NCI-H146 treated with DMSO at 0.1 percent for 48 hours (cell line): ENCODE measurements at regions not wholly inside any gene's neighbourhood (a gene's known extent, or its start where the extent isn't known, plus 50 kb on each side); places are given as distances from the start of the nearest gene placed in this dataset.

Source experiments
- DNase-seq: peaks from one replicate; lab custom pipeline; 2025; ENCODE audit not compliant: unreplicated experiment; lab: John Stamatoyannopoulos, UW

DNA sequence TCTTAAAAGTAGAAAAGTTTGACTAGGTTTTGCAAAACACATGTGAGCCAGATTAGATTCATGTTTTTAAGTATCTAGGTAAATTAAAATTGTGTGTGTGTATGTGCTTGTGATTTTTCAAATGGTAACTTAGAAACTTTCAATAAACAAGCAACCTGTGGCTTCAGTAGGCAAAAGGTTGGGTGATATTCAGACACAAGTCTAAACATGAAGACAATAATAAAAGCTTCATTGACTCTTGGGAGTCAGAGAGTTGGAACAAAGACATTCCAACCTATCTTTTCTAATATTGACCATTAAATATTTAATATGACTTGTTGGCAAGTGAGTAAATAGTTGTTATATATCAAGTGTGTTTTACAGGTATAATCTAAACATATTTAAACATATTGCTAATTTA is 1049.6 kb upstream of the ADGRL4 start:
- no peak for DNase-seq

DNA sequence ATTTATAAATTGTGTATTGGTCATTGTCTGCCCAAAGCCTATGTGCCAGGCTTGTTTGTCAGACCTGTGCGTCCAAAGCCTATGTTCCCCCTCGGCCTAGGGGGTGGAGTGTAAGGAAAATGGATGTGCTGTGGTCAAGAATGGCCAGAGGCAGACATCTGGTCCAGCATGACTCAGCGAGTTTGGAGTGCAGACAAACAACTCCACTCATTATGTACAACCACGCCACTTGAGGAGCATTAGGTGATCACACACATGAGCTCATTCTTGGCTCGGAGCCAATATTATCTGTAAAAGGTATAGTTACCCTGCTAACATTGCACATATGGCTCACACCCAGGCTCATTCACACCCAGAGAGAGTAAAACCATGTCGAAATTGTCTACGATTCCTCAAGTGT is 1047.6 kb upstream of the ADGRL4 start:
- peak; percentile 56 for DNase-seq

DNA sequence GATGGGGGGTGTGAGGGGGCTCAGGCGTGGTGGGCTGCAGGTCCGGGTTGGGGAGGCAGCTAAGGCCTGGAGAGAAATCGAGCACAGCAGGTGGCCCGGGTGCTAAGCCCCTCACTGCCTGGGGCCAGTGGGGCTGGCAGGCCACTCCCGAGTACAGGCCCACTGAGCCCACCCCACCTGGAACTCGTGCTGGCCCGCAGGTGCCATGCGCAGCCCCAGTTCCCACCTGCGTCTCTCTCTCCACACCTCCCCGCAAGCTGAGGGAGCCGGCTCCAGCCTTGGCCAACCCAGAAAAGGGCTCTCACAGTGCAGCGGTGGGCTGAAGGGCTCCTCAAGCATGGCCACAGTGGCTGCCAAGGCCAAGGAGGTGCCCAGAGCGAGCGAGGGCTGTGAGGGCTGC is 1047.1 kb upstream of the ADGRL4 start:
- no peak for DNase-seq

DNA sequence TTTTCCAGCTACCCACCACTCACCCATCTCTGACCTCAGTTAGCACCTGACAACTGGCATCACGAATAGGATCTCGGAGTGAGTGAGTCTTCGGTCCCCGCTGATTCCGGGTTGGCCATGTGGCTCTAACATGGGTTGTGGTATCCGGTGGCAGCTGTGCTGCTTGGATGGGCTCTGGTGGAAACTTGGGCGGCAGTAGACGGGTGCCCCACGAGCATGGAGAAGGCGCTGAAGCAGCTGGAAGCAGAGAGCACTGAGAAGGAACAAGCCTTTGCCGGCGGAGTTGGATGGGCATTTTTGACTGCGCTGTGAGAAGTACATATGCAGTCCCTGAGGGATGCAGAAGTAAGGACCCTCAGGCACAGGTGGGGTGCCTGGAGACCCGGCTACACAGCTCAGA is 1044.0 kb upstream of the ADGRL4 start:
- DNase-seq, result no peak

DNA sequence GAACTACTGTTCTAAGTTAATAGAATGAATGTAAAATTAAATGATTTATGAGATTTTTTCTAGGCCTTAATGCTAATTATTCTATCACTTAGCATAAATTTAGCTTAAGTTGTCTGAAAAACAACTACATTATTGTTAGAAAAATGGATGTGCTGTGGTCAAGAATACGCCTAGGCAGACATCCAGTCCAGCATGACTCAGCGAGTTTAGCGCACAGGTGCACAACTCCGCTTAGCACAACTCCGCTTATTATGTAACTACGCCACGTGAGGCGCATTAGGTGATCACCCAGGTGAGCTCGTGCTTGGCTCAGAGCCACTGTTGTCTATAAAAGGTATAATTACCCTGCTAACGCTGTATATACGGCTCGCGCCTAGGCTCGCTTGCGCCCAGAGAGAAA is 1043.6 kb upstream of the ADGRL4 start:
- DNase-seq, result no peak

DNA sequence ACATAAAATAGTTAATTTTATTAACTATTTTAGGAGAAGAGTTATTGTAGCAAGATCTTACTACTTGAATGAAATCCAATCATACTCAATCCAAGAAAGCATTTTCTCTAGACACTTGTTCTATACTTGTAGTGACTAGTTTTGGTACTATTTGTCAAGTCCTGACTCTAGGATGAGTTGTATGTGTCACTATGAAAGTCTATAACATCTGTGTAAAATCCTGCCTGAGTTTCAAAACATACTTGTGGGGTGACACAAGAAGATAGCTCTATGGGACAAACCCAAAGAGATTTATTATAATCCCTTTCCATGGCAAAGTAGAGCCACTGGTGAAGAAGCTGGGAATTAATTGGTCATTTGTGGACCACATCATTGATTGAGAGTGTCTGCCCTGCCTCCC is 1042.2 kb upstream of the ADGRL4 start:
- DNase-seq, result no peak

DNA sequence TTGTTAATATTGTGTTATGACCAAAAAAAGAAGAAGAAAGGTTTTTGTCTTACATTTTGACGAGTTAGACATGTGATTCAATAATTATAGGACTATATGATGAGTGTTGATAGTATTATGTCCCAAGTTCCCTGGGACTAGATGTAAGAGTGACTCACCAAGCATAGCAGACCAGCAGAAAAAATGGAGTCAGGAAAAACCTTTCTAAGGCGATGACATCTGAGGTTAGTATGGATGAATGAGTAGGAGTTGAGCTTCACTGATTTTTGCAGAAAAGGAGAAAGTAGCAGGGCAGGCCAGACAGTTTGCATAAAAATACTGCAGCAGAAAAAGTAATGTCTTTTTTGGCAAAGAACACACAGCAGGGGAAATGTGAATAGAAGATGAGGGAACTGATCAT is 1041.3 kb upstream of the ADGRL4 start:
- no peak for DNase-seq

DNA sequence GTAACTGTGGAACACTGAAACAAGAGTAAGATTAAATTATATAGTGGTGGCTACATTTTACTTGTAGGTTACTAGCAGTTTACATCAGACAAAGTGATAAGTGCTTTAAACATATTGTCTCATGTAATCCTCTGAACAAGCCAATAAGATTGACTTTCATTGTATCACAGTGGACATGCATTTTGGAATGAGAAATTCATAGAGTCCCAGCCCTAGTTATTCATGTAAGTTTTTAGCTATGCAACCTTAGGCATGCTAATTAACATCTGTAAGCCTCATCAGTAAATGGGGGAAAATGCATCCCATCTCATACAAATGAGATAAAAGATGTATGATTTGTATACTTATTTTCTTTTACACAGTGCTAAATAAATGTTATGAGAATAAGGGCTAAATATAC is 1038.1 kb upstream of the ADGRL4 start:
- no peak for DNase-seq

DNA sequence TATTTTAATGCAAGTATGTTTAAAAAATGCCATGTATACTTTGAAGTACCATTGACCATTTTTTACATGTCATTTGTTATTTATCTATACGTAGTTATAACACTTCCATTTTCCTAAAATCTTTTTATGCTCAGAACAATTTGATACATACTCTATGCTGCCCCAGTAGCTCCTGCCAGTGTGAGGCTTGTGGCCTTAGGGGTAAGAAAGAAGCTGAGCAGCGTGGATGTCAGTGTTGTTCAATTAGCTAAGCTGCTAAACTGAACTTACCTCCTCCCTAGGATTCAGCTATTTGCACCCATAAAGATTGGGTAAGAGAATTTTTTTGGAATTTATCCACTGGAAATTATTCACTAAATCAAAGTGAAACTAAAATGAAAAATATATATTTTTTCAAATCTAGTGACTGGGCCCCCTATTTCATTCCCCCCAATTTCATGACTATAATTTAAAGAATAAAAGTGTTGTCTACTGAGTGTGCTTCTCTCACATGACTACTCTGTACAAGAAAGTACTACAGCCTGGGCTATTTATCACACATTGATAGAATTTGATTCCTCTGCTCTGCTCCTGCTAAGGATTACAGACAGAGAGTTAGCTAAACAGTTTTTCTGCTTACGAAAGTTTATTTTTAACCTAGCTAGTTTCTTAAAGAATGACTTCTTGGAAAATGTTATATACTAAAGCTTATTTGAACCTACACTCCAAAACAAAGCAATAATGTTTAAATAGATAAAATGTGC is 1030.3 kb upstream of the ADGRL4 start:
- no peak for DNase-seq

DNA sequence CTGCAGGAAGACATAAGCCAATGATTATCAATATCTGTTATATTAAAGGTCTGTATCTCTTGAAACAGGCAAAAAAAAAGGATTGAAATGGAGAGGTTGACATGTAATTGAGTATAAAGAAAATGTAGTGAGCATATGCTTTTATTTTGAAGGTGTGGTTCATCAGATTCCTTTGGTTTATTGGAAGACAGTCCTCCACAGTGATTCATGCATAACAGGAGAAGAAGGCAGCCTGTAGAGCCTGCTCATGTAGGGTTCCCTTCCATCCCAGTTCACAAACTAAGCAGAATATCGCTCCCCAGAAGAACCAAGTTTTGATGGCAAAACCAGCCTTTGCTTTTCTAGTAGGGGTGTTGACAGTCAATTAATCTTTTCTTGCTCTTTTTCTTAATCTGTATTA is 1016.8 kb upstream of the ADGRL4 start:
- no peak for DNase-seq

DNA sequence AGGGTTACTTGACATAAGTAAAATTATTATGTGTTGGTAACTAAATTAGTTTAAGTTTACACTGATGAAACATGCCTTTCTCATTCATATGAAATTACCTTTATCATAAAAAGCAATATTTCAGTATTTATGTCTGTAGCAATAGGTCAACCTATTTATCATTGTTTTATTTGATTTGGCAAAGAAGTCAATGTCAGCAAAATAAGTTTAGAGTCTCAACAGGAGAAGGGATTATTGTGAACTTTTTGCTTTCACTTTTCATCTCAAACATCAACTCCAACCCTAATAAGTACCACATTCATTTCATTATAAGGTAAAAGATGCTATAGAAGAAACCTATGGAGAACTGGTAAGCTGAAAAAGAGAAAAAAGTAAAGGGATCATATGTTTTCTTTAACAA is 1015.4 kb upstream of the ADGRL4 start:
- DNase-seq, result no peak

DNA sequence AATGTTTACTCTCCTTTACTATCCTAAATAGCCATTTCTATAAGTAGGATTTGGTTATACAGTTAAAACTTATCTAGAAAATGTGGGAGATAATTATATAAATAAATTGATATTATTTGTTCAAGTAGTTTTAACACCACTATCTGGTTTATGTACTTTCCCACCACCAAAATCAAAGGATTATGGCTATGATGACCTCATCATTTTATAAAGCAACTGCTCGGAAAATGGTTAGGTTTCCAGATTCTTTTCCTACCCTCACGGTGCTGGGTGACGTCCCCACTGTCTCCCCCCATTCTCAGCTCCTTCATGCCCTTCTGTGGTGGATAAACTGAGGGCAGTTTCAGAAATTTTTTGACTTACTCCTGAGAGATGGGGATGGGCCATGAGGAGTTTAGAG is 1011.8 kb upstream of the ADGRL4 start:
- DNase-seq, result no peak

DNA sequence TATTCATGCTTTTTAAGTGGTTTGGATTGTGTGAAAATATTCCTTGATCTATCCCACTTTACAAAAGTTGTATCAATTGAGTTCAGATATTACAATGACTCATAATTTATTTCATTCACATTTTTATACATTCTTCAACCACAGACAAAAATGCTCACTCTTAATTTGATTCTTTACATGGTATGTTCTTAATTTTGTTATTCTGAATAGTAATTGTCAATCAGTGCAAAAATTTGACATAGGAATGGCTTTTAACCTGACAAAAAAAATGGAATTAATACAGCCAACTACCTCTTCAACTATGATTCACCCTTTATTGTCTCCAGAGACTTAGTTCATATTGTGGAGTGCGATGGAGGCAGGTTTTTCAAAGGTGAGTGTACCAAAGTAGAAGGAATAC is 1002.4 kb upstream of the ADGRL4 start:
- DNase-seq, result no peak

DNA sequence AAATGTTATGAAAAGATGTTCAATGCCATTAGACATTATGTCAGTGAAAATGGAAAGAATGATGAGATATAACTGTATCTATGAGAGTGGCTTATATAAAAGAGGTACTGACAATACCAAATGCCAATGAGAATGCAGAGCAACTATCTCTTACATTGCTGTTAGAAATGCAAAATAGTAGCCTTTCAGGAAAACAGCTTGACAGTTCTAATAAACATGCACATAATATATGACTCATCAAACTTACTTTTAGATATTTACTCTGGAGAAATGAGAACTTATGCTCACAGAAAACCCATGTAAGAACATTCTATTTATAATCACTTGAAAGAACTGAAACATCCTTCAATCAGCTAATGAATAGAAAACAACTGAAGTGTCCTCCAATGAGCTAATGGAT is 996.7 kb upstream of the ADGRL4 start:
- DNase-seq, result no peak

DNA sequence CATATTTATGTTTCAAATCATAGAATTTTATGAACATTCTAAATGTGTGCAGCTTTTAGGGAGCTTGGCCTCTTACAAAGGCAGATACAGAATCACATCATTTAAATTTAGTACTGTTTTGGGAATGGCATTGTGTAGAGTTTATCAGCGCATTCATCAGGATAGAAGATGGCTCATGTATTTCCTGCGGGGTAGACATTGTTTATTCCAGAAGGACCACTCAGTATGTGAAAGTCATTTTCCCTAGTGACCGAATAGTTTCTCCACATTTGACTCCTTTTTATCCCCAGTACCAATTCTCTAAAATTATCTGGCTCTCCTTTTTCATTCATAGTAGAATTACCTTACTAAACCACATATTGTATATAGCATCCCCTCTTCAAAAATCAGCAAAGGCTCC is 981.9 kb upstream of the ADGRL4 start:
- no peak for DNase-seq

DNA sequence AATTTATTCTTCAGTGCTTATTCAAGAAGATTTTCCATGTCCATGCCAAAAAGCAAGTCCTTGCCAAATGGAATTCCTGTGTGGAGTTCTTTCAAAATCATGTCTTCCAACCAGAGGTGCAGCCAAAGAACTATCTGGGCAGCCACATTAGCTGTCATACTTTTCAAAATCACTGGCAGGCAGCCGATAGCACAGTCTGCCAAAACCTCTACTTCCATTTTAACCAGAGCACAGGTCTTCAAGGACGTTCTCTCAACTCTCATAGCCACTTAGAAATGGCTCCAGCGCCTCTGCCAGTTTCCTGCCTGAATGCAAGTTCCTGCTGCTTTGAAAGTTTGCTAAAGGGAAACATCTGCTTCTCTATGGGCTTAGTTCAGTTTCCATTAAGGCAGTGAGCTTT is 975.7 kb upstream of the ADGRL4 start:
- no peak for DNase-seq

DNA sequence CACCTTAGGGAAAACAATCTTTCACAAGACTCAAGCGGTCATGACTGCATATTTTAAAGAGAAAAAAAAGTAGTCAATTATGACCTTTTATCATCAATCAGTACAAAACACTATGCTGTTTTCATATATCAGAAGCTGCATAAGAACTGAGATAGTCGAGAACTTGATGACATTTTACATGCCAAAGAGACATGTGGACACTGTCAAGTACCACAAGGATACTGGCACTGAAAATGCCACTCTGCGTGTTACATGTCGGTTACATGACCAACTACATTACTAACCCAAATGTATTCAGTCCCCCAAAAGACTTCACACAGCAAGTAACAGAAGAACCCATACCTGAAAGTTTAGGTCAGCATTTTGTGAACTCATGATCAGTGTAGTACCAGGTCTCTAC is 975.0 kb upstream of the ADGRL4 start:
- no peak for DNase-seq

DNA sequence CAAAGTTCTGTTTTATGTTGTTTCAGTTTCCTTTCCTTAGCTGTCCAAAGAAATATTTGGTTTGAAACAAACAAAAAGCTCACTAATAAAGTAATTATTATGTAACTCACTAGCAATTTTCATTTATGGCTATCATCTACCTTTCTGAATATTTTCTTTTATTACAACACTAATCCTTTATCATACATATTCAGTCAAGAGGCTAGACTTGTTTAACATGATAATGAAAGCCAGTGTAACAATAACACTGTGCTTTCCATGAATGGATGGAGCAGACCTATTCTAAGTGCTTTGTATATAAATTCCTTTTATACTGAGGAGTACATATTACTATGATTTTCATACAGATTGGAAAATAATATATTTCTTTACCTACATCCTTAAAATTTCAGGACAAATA is 972.8 kb upstream of the ADGRL4 start:
- DNase-seq, result no peak

DNA sequence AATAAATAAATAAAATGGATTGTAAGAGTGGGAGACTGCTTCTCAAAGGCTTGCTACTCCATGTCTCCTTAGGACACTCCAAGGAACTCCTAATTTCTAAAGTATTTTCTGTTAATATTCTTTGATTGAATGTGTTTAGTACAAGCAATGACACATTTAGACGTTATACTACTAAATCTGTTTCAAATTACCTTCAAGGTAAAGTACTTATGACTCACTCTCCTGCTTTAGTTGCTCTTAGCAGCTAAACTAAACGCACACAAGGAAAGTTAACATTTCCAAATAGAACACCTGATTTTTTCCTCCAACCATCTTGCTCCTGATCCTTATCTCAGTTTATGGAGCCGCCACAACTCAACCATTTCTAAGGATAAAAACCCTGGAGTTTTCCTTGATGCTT is 969.8 kb upstream of the ADGRL4 start:
- no peak for DNase-seq

DNA sequence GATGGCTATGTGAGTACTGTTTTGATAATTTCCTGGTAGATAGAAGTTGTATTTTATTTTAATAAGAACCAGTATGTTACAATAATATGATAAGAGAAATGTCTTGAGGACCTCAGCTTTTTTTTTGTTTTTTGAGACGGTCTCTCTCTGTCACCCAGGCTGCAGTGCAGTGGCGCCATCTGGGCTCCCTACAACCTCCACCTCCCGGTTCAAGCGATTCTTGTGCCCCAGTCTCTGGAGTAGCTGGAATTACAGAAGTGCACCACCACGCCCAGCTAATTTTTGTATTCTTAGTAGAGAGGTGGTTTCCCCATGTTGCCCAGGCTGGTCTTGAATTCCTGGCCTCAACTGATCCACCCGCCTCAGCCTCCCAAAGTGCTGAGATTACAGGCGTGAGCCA is 968.1 kb upstream of the ADGRL4 start:
- no peak for DNase-seq

DNA sequence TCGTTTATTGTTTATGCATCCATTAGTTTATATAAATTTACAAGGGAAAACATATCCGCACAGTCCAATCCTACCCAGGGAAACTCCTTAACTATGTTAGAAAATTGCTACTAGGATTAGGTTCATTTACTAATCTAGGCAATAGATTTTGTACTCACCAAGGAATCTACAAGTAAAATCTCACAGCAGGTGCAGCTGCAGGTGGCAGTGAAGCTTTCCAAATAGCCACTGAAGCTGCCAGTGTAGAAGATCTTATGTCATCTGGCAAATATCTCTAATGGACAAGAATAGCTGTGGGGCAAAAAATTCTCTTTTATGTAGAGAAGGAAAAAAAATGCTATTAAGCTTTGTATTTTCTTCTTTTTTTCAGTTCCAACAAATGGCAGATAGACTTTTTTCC is 963.4 kb upstream of the ADGRL4 start:
- DNase-seq, result no peak

DNA sequence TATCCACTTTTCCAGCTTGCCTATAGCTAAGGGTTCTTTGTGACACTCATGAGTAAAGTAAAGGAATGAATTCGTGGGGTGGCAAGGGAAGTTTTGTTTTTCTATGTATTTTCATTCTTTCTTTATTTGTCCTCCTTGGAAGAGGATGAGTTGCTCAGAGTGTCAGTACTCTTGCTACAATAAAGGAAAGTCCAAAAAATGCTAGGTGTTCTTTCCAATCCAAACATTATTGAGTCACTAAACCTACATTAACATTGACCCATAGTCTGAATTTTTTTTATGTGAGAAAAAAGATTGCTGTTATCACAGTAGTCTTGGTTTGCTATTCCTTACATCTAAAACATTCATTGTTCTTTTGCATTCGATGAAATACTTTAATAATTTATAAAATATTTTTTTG is 959.9 kb upstream of the ADGRL4 start:
- no peak for DNase-seq

DNA sequence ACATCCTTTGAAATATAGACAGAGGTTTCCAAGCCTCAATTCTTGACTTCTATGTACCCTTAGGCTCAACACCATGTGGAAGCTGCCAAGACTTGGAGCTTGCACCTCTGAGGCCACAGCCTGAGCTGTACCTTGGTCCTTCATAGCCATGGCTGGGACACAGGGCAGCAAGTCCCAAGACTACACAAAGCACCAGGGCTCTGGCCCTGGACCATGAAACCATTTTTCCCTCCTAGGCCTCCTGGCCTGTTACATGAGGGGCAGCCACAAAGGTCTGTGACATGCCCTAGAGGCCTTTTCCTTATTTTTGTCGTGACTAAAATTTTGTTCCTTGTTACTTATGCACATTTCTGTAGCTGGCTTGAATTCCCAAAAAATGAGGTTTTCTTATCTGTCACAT is 953.1 kb upstream of the ADGRL4 start:
- no peak for DNase-seq

DNA sequence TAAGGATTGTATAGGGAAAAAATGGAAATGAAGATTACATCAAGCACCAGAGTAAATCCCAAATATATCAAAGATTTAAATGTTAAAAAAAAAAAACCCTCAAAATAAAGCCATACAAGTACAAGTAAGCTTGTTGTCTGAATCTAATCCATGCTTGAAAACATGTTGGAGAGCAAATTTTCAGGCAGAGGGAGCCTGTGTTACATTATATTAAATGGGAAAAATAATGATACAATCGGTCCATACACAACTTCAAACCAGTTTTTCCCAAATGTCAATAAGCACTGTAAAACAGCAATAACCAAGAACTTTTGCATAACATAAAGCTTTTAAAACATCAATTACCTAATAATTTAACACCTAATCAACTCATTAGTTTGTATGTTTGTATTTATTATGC is 949.4 kb upstream of the ADGRL4 start:
- no peak for DNase-seq
